Heart left ventricle (tissue), 16 donors: ENCODE measurements at regions not wholly inside any gene's neighbourhood (a gene's known extent, or its start where the extent isn't known, plus 50 kb on each side); places are given as distances from the start of the nearest gene placed in this dataset.
A peak's percentile ranks its signal among the peaks of the same experiment; 100 is the strongest.

Source experiments
- ATAC-seq, 4 donors: fragments of 200-7000 bp; cut with Tn5 transposase; one replicate each; pipeline ENCODE4 v1.9.1; 2020 to 2022; ENCODE audit warnings: moderate library complexity in 4 of 4, mild to moderate bottlenecking in 3 of 4, moderate number of reproducible peaks in 1 of 4
- DNase-seq, 5 donors: peaks; one replicate each; pipeline ENCODE4 v3.0.0-alpha.2; 2020
- H3K27ac ChIP-seq, 12 donors: fragments of 200-600 bp; sonication (generic) in 4 of 12; one replicate each; pipeline versions ENCODE4 v1.5.0 to v1.8.0; 2016 to 2022; ENCODE audit warnings: mild to moderate bottlenecking in 2 of 12
- H3K27me3 ChIP-seq, 9 donors: fragments of 200-600 bp; sonication (generic) in 2 of 9; one replicate each; pipeline versions ENCODE4 v1.5.1 to v1.8.0; 2016 to 2022; ENCODE audit warnings: mild to moderate bottlenecking in 3 of 9
- H3K36me3 ChIP-seq, 9 donors: fragments of 200-600 bp; sonication (generic) in 2 of 9; one replicate each; pipeline versions ENCODE4 v1.5.0 to v1.8.0; 2018 to 2022; ENCODE audit warnings: mild to moderate bottlenecking in 2 of 9
- H3K4me1 ChIP-seq, 12 donors: fragments of 200-600 bp; sonication (generic) in 4 of 12; one replicate each; pipeline versions ENCODE4 v1.5.0 to v1.8.0; 2016 to 2022; ENCODE audit warnings: mild to moderate bottlenecking in 3 of 12
- H3K4me3 ChIP-seq, 12 donors: fragments of 200-600 bp; sonication (generic) in 4 of 12; one replicate each; pipeline versions ENCODE4 v1.5.0 to v1.8.0; 2017 to 2022; ENCODE audit warnings: mild to moderate bottlenecking in 9 of 12, moderate library complexity in 4 of 12
- H3K9me3 ChIP-seq, 12 donors: fragments of 200-600 bp; sonication (generic) in 4 of 12; one replicate each; pipeline versions ENCODE4 v1.5.0 to v1.8.0; 2016 to 2022; ENCODE audit warnings: mild to moderate bottlenecking in 1 of 12
- POLR2A ChIP-seq, 2 donors: fragments of 450-650 bp; IDR thresholded peaks; one replicate each; pipeline ENCODE4 v1.6.1; 2017; ENCODE audit warnings: antibody characterized with exemption in 2 of 2, mild to moderate bottlenecking in 2 of 2, moderate library complexity in 2 of 2
- WGBS, 4 donors: extraction: QIAGEN DNeasy Blood & Tissue Kit in 2 of 4; methylation state at CpG; one replicate each; pipeline versions ENCODE4 v1.1.5 to v1.1.7; 2013 to 2018; 5-methylcytosine and 5-hydroxymethylcytosine counted together
- intact Hi-C, 10 donors: fragments of 100-400 bp; cut with DNase I; formaldehyde crosslinking; loops; one replicate each; pipeline versions ENCODE4 v1.11.1 to v1.14.2; 2022
- TF ChIP-seq, protein P1 (sequence below), 12 donors: fragments of 200-600 bp; sonication (generic) in 4 of 12; IDR thresholded peaks; one replicate each; pipeline versions ENCODE4 v1.5.0 to v1.8.0; 2018 to 2022; ENCODE audit warnings: antibody characterized with exemption in 12 of 12, mild to moderate bottlenecking in 5 of 12
- donor health status: ischemic (EF 13 %, LVEDD 7.1; RV severe dilation, severe dysfunction).
- donor health status: healthy with polysubstance abuse.
- donor health status: DM: no; HTN: yes; CAD: no.
- donor health status: DM: no; HTN: no; CAD: no.
- donor health status: ischemic (EF 25% LVEDD 6.9; RV normal size, moderate dysfunction).
- donor health status: ischemic (EF 25% LVEDD 5.7; RV mildly dilated, moderate dysfunction).
- donor health status: healthy.
- donor health status: DM: yes; HTN: yes; CAD: no.
- donor health status: ischemic (EF 35%, LVEDD 5.7; RV mildly dilated, moderate dysfunction).
- donor health status: nonischemic (EF 11% LVEDD 7.7; RV severe dilation, severe dysfunction).
- donor health status: DM: yes; HTN: yes; CAD: no.
- donor health status: PGD.
- donor health status: ischemic (EF 29% LVEDD 5.4; RV normal size, mild dysfunction).
- donor health status: nonischemic (EF 23%, LVEDD 6.1; RV moderate dilation, normal function).

DNA sequence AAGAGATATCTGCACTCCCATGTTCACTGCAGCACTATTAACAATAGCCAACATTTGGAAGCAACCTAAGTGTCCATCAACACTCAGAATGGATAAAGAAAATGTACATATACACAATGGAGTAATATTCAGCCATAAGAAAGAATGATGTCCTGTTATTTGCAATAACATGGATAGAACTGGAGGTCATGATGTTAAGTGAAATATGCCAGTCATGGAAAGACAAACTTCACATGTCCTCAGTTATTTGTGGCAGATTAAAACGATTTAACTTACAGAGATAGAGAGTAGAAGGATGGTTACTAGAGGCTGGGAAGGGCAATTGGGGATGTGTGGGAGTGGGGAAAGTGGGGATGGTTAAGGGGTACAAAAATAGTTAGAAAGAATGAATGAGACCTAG is 110.3 kb upstream of the PCSK5 start:
- Histone ChIP-seq H3K36me3 (no peaks in the 10 kb centered on the region), H3K27me3 (no peaks in the 10 kb centered on the region), H3K4me3 (no peak overlapping the region)

DNA sequence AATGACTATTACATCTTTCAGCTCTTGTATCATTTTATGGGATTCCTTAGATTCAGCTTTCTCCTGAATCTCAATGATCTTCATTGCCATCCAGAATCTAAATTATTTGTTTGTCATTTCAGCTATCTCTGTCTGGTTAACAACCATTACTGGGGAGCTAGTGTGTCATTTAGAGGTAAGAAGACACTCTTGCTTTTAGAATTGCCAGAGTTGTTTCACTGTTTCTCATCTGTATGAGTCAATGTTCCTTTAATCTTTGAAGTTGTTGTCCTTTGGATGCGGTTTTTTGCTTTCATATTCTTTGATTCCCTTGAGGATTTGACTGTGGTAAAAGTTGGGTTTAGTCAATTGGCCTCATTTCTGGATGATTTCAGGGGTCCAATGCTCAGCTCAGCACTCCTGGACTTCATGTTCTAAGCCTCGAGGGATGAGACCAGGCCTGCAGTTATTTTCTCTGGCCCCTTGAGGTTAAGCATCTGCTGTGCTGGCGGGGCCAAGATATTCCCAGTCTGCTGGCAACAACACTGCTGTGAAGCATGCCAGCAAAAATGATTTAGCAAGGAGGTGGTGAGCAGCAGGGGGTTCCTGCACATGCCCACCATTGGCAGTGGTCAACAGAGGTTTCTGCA is 102.4 kb upstream of the PCSK5 start:
- peaks cover 0 to 9% (median 0%) of the 10 kb centered on the region in 12 donors for H3K9me3 ChIP-seq
- H3K4me1 ChIP-seq, result peaks cover 0 to 10% (median 2%) of the 10 kb centered on the region in 12 donors
- H3K27ac ChIP-seq, result peak overlapping the region in 1 of 12 donors; percentile 9
- H3K27me3 ChIP-seq, result no peaks in the 10 kb centered on the region
- TF ChIP-seq POLR2A (IDR thresholded peaks at IDR 0.05), result no peak
- TF ChIP-seq, protein P1, sequence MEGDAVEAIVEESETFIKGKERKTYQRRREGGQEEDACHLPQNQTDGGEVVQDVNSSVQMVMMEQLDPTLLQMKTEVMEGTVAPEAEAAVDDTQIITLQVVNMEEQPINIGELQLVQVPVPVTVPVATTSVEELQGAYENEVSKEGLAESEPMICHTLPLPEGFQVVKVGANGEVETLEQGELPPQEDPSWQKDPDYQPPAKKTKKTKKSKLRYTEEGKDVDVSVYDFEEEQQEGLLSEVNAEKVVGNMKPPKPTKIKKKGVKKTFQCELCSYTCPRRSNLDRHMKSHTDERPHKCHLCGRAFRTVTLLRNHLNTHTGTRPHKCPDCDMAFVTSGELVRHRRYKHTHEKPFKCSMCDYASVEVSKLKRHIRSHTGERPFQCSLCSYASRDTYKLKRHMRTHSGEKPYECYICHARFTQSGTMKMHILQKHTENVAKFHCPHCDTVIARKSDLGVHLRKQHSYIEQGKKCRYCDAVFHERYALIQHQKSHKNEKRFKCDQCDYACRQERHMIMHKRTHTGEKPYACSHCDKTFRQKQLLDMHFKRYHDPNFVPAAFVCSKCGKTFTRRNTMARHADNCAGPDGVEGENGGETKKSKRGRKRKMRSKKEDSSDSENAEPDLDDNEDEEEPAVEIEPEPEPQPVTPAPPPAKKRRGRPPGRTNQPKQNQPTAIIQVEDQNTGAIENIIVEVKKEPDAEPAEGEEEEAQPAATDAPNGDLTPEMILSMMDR (IDR thresholded peaks at IDR 0.05), result no peak
- intact Hi-C loops, result no loop called here
- H3K36me3 ChIP-seq, result no peaks in the 10 kb centered on the region
- H3K4me3 ChIP-seq, result no peak overlapping the region
- DNase-seq (peak in 3 of 5 donors; percentile 20 to 52 (median 33)), ATAC-seq (peak; percentile 55 to 86 (median 74))
- 36 to 46% (median 40%) methylated on average over 3 of the region's 3 CpGs for WGBS, 4 donors

More for the DNA sequence above, 110.3 kb upstream of the PCSK5 start:
- intact Hi-C loops, result no loop called here
- no peak for DNase-seq
- 40 to 54% (median 49%) methylated on average over 1 of the region's 1 CpG for WGBS, 4 donors
- ATAC-seq, result no peak
- Histone ChIP-seq H3K4me1 (no peaks in the 10 kb centered on the region), H3K9me3 (peaks cover 0 to 26% (median 0%) of the 10 kb centered on the region in 12 donors), H3K27ac (no peak overlapping the region)
- TF ChIP-seq, protein P1 (IDR thresholded peaks at IDR 0.05), result no peak
- no peak for TF ChIP-seq POLR2A (IDR thresholded peaks at IDR 0.05)

DNA sequence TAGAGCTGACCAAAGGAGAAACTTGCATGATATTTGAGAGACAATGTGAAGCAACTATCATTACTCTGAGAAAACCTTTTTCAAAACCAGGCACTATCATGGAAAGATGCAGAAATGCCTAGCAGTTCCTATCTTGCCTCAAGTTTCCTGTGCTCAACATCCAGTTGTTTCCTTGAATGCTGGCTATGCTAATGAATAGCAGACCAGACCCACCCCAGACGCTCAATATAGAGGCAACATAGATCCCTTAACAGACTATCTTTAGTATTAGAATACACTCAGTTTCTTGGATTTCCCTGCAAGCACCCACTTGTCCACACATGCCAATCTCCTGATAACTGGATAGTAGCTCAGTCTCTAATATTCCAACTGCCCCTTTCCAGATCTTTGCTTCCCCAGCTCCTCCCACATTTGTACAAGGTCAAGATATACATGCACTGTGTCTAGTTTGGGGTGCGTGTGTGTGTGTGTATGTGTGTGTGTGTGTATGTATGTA is 93.3 kb upstream of the PCSK5 start:
- Histone ChIP-seq H3K27ac (no peak overlapping the region), H3K36me3 (no peaks in the 10 kb centered on the region), H3K4me3 (no peak overlapping the region), H3K9me3 (no peaks in the 10 kb centered on the region), H3K4me1 (peaks cover 0 to 9% (median 0%) of the 10 kb centered on the region in 12 donors), H3K27me3 (no peaks in the 10 kb centered on the region)
- no peak for DNase-seq
- no peak for ATAC-seq
- 51 to 81% (median 57%) methylated on average over 2 of the region's 2 CpGs for WGBS, 4 donors
- intact Hi-C loops, result no loop called here
- TF ChIP-seq POLR2A (IDR thresholded peaks at IDR 0.05), result no peak
- TF ChIP-seq, protein P1 (IDR thresholded peaks at IDR 0.05), result no peak

DNA sequence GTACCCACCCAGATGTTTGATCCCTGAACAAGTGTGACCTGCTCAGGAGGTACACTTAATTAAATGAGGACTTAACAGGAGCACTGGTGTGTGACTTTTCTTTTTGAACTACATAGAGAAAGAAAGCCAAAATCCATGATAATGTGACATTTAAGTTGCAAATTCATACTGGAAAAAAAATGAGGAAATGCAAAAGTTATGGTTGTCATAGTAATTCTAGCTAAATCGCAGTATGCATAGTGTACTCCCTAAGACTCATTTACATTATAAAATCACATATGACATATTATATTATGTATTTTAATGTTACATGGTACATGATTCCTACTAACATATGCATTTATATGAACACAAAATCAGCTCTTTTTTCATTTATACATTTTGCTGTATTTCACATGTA is 92.0 kb upstream of the PCSK5 start:
- Histone ChIP-seq H3K27ac (no peak overlapping the region), H3K9me3 (no peaks in the 10 kb centered on the region), H3K4me3 (no peak overlapping the region), H3K4me1 (peaks cover 0 to 16% (median 0%) of the 10 kb centered on the region in 12 donors), H3K36me3 (no peaks in the 10 kb centered on the region), H3K27me3 (no peaks in the 10 kb centered on the region)
- intact Hi-C loops, result no loop called here
- ATAC-seq, result no peak
- WGBS, 4 donors, result 89 to 94% (median 91%) methylated on average over 1 of the region's 1 CpG
- TF ChIP-seq, protein P1 (IDR thresholded peaks at IDR 0.05), result no peak
- TF ChIP-seq POLR2A (IDR thresholded peaks at IDR 0.05), result no peak
- no peak for DNase-seq
